PC-3 (cell line): ENCODE measurements at regions not wholly inside any gene's neighbourhood (a gene's known extent, or its start where the extent isn't known, plus 50 kb on each side); places are given as distances from the start of the nearest gene placed in this dataset.

Experiments used
- ATAC-seq: fragments of 200-7000 bp; cut with Tn5 transposase; 2 replicates; pipeline ENCODE4 v1.9.1; 2020; ENCODE audit warnings: mild to moderate bottlenecking, moderate library complexity
- BruUV-seq: library from RNA; stranded (reverse); fragments of 400-500 nt; replicated peaks from 2 replicates; lab custom pipeline; 2021; lab: Mats Ljungman, UMichigan
- CTCF ChIA-PET: fragments of 300-600 bp; sonication (Branson Sonifier 250); formaldehyde crosslinking; loops from one replicate; lab custom pipeline; 2022; ENCODE audit warnings: antibody characterized with exemption; lab: Charles Lee
- POLR2A ChIA-PET: fragments of 300-600 bp; sonication (Branson Sonifier 250); formaldehyde crosslinking; loops from one replicate; lab custom pipeline; 2022; ENCODE audit warnings: antibody characterized with exemption; ENCODE audit not compliant: unreplicated experiment; lab: Charles Lee
- DNase-seq: peaks from one replicate; pipeline ENCODE4 v3.0.0-alpha.2; 2015
- H2AFZ ChIP-seq: fragments of 300-600 bp; sonication (generic); 2 replicates; pipeline ENCODE4 v1.6.0; 2016; ENCODE audit warnings: antibody characterized with exemption, low read length
- H3F3A ChIP-seq: fragments of 300-600 bp; sonication (generic); one replicate; pipeline ENCODE4 v1.6.0; 2017; ENCODE audit warnings: antibody characterized with exemption, low read length, control low read depth, mild to moderate bottlenecking; ENCODE audit not compliant: unreplicated experiment
- H3K27ac ChIP-seq: fragments of 300-600 bp; sonication (generic); 2 replicates; pipeline ENCODE4 v1.5.1; 2016; ENCODE audit warnings: mild to moderate bottlenecking, low read length
- H3K27me3 ChIP-seq: fragments of 300-600 bp; sonication (generic); 2 replicates; pipeline ENCODE4 v1.6.1; 2016; ENCODE audit warnings: low read length, mixed read lengths
- H3K36me3 ChIP-seq: fragments of 300-600 bp; sonication (generic); 2 replicates; pipeline ENCODE4 v1.6.1; 2016; ENCODE audit warnings: low read depth, mixed run types, low read length, mixed read lengths
- H3K4me1 ChIP-seq: fragments of 300-600 bp; sonication (generic); 2 replicates; pipeline ENCODE4 v1.5.1; 2016; ENCODE audit warnings: low read length; ENCODE audit not compliant: insufficient read depth
- H3K4me2 ChIP-seq: fragments of 300-600 bp; sonication (generic); 2 replicates; pipeline ENCODE4 v1.6.0; 2016; ENCODE audit warnings: low read length
- H3K4me3 ChIP-seq: fragments of 300-600 bp; sonication (generic); 2 replicates; pipeline ENCODE4 v1.5.1; 2016; ENCODE audit warnings: mild to moderate bottlenecking, low read length, mixed read lengths
- H3K79me2 ChIP-seq: fragments of 300-600 bp; sonication (generic); 2 replicates; pipeline ENCODE4 v1.6.1; 2017; ENCODE audit warnings: low read length, mixed read lengths
- H3K9ac ChIP-seq: fragments of 300-600 bp; sonication (generic); 2 replicates; pipeline ENCODE4 v1.6.0; 2016; ENCODE audit warnings: mild to moderate bottlenecking, low read length
- H3K9me2 ChIP-seq: fragments of 300-600 bp; sonication (generic); replicated peaks from 2 replicates; pipeline ENCODE4 v1.6.1; 2016; ENCODE audit warnings: mixed run types, low read length, mixed read lengths
- H3K9me3 ChIP-seq: fragments of 300-600 bp; sonication (generic); 2 replicates; pipeline ENCODE4 v1.6.1; 2016; ENCODE audit warnings: low read length, mixed read lengths
- H4K20me1 ChIP-seq: fragments of 300-600 bp; sonication (generic); 2 replicates; pipeline ENCODE4 v1.6.1; 2016; ENCODE audit warnings: low read length, mixed read lengths
- EZH2 ChIP-seq: fragments of 300-600 bp; sonication (generic); IDR thresholded peaks from one replicate; pipeline ENCODE4 v1.6.1; 2017; ENCODE audit warnings: antibody characterized with exemption, mild to moderate bottlenecking, low read length; ENCODE audit not compliant: unreplicated experiment
- EZH2phosphoT487 ChIP-seq: fragments of 300-600 bp; sonication (generic); IDR thresholded peaks from 2 replicates; pipeline ENCODE4 v1.6.1; 2018; ENCODE audit warnings: mild to moderate bottlenecking, antibody characterized with exemption, low read length, borderline replicate concordance
- intact Hi-C: fragments of 100-400 bp; cut with micrococcal nuclease; formaldehyde crosslinking; loops from 2 replicates; pipeline ENCODE4 v1.9.0; 2023
- TF ChIP-seq, protein P1 (sequence below): fragments of 300-600 bp; sonication (generic); conservative IDR thresholded peaks from 2 replicates; pipeline ENCODE4 v1.5.1; 2017; ENCODE audit warnings: antibody characterized with exemption, low read depth, mild to moderate bottlenecking, low read length

DNA sequence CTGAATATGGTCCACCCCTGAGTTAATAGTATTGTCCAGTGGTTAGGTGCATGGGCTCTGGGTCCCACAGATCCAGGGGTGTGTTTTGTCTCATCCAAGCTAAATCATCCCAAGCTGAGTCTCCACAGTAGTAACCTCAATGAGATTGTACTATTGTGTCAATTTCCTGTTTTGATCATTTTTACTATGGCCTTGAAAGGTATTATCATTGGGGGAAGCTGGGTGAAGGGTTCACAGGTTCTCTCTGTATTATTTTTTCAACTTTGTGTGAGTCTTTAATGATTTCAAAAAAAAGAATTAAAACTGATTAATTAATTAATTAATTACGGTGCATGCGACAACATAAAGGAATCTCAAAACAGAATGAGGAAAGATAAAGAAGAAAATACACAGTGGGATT, 266.1 kb downstream of the MN1 start:
- no peak overlapping the region for H2AFZ ChIP-seq
- no peak overlapping the region for H3K9ac ChIP-seq
- H3K4me2 ChIP-seq, result no peak overlapping the region
- ChIA-PET POLR2A (no interaction called here), CTCF (no interaction called here)
- intact Hi-C loops, result no loop called here
- H3K36me3 ChIP-seq, result no peaks in the 10 kb centered on the region
- ATAC-seq, result no peak
- no peak overlapping the region for H3K27ac ChIP-seq
- H3K9me3 ChIP-seq, result no peaks in the 10 kb centered on the region
- no peaks in the 10 kb centered on the region for H3F3A ChIP-seq
- no peak for DNase-seq
- H3K79me2 ChIP-seq, result no peaks in the 10 kb centered on the region
- no TSS peak for BruUV-seq
- H4K20me1 ChIP-seq, result no peaks in the 10 kb centered on the region
- H3K4me1 ChIP-seq, result peaks cover 5% of the 10 kb centered on the region; the same call in 1 of the 2 replicates
- no peaks in the 10 kb centered on the region for H3K9me2 ChIP-seq
- H3K4me3 ChIP-seq, result no peak overlapping the region
- TF ChIP-seq, protein P1, sequence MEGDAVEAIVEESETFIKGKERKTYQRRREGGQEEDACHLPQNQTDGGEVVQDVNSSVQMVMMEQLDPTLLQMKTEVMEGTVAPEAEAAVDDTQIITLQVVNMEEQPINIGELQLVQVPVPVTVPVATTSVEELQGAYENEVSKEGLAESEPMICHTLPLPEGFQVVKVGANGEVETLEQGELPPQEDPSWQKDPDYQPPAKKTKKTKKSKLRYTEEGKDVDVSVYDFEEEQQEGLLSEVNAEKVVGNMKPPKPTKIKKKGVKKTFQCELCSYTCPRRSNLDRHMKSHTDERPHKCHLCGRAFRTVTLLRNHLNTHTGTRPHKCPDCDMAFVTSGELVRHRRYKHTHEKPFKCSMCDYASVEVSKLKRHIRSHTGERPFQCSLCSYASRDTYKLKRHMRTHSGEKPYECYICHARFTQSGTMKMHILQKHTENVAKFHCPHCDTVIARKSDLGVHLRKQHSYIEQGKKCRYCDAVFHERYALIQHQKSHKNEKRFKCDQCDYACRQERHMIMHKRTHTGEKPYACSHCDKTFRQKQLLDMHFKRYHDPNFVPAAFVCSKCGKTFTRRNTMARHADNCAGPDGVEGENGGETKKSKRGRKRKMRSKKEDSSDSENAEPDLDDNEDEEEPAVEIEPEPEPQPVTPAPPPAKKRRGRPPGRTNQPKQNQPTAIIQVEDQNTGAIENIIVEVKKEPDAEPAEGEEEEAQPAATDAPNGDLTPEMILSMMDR, result no peak
- TF ChIP-seq EZH2phosphoT487 (no peak), EZH2 (no peak)
- no peaks in the 10 kb centered on the region for H3K27me3 ChIP-seq

DNA sequence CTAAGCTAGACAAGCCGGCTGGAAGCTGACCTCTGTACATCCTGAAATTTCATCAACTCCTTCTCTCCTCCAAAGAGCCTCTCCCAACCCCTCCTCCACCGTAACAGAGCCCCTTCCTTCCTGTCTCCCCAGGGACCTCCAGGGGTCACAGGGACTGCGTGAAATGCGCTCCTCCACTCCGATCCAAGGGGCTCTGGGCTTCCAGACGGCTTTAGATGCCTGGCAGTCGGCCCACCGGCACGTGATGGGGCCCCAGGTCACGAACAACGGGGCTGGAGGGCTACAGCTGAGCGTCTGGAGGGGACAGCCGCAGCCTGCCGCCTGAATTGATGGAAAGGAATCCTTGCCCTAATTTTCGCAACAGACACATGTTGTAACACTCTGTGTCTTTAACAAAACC, 264.1 kb downstream of the MN1 start:
- Histone ChIP-seq H4K20me1 (no peaks in the 10 kb centered on the region), H3K9me2 (no peaks in the 10 kb centered on the region), H3K4me3 (no peak overlapping the region), H3K9me3 (no peaks in the 10 kb centered on the region), H3K9ac (no peak overlapping the region), H3K27me3 (no peaks in the 10 kb centered on the region), H3K27ac (no peak overlapping the region), H3K4me2 (no peak overlapping the region), H3F3A (no peaks in the 10 kb centered on the region), H3K79me2 (no peaks in the 10 kb centered on the region), H2AFZ (no peak overlapping the region), H3K4me1 (no peaks in the 10 kb centered on the region), H3K36me3 (no peaks in the 10 kb centered on the region)
- CTCF ChIA-PET, result no interaction called here
- TF ChIP-seq EZH2 (no peak), EZH2phosphoT487 (no peak)
- TF ChIP-seq, protein P1, result no peak
- intact Hi-C loops, result no loop called here
- POLR2A ChIA-PET, result no interaction called here
- ATAC-seq (no peak), DNase-seq (no peak)
- BruUV-seq, result no TSS peak

DNA sequence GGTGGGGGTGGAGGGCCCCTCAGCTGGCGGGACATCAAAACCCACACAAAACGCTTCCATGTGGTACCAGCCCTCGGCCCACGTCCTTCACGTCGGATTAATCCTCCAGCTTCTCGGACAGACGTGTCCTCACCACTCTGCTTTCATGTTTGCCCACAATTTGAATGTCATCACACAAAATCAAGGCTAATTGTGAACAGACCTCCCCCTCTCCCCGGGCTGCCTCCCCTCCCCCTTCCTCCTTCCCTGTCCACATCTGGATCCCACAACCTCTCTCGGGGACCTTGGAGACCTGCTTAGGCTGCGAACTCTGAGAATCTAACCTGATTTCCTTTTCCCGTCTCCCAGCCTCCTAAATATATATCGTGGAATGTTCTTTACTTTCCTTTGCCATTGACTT, 262.9 kb downstream of the MN1 start:
- no peaks in the 10 kb centered on the region for H3K9me2 ChIP-seq
- no peaks in the 10 kb centered on the region for H4K20me1 ChIP-seq
- CTCF ChIA-PET, result no interaction called here
- no peaks in the 10 kb centered on the region for H3K4me1 ChIP-seq
- H3K79me2 ChIP-seq, result no peaks in the 10 kb centered on the region
- no peak overlapping the region for H3K4me2 ChIP-seq
- POLR2A ChIA-PET, result no interaction called here
- DNase-seq, result no peak
- TF ChIP-seq EZH2 (no peak), EZH2phosphoT487 (no peak)
- TF ChIP-seq, protein P1, result no peak
- H3K36me3 ChIP-seq, result no peaks in the 10 kb centered on the region
- no peak overlapping the region for H3K27ac ChIP-seq
- no peak for ATAC-seq
- intact Hi-C loops, result no loop called here
- no peak overlapping the region for H2AFZ ChIP-seq
- H3K9ac ChIP-seq, result no peak overlapping the region
- BruUV-seq, result no TSS peak
- no peaks in the 10 kb centered on the region for H3K9me3 ChIP-seq
- H3F3A ChIP-seq, result no peaks in the 10 kb centered on the region
- no peaks in the 10 kb centered on the region for H3K27me3 ChIP-seq
- H3K4me3 ChIP-seq, result no peak overlapping the region
